LNCaP clone FGC (cell line): ENCODE measurements at regions not wholly inside any gene's neighbourhood (a gene's known extent, or its start where the extent isn't known, plus 50 kb on each side); places are given as distances from the start of the nearest gene placed in this dataset.

Source experiments
- DNase-seq: peaks from one replicate; pipeline ENCODE4 v3.0.0-alpha.2; 2011; ENCODE audit warnings: low read depth
- H3K4me3 ChIP-seq: 2 replicates; pipeline ENCODE4 v1.5.1; 2011; ENCODE audit warnings: mild to moderate bottlenecking, low read depth, low read length, control low read depth
- CTCF ChIP-seq: IDR thresholded peaks from 2 replicates; pipeline ENCODE4 v1.5.1; 2012; ENCODE audit warnings: mild to moderate bottlenecking; ENCODE audit not compliant: control insufficient read depth, insufficient read depth; ENCODE audit errors: extremely low read depth

- no peak overlapping the region for H3K4me3 ChIP-seq
- no peak for DNase-seq
- no peak for TF ChIP-seq CTCF
These were observed 1243.7 kb upstream of the PCDH9 start for GRCh38 chr13:68473834-68474326.

GRCh38 chr13:68467160-68467559 lies 1237.0 kb upstream of the PCDH9 start:
- DNase-seq, result no peak
- TF ChIP-seq CTCF, result no peak
- H3K4me3 ChIP-seq, result no peak overlapping the region

GRCh38 chr13:68440874-68441273 lies 1210.7 kb upstream of the PCDH9 start:
- DNase-seq, result no peak
- no peak overlapping the region for H3K4me3 ChIP-seq
- TF ChIP-seq CTCF, result no peak

GRCh38 chr13:68439817-68440216 lies 1209.7 kb upstream of the PCDH9 start:
- no peak overlapping the region for H3K4me3 ChIP-seq
- no peak for DNase-seq
- no peak for TF ChIP-seq CTCF

- TF ChIP-seq CTCF, result no peak
- no peak for DNase-seq
- H3K4me3 ChIP-seq, result no peak overlapping the region
These were observed 1198.2 kb upstream of the PCDH9 start for GRCh38 chr13:68428292-68428691.

- no peak for DNase-seq
- TF ChIP-seq CTCF, result no peak
- H3K4me3 ChIP-seq, result no peak overlapping the region
These were observed 1187.7 kb upstream of the PCDH9 start for GRCh38 chr13:68417801-68418200.

GRCh38 chr13:68410007-68410406 lies 1179.9 kb upstream of the PCDH9 start:
- no peak for TF ChIP-seq CTCF
- H3K4me3 ChIP-seq, result no peak overlapping the region
- no peak for DNase-seq
